ENCODE measurements at regions not wholly inside any gene's neighbourhood (a gene's known extent, or its start where the extent isn't known, plus 50 kb on each side); places are given as distances from the start of the nearest gene placed in this dataset.
"Not testable (repeated sequence)": the region's sequence is repeated elsewhere in the genome, so short reads cannot be mapped to it uniquely, and the experiment has no call there.

DNA sequence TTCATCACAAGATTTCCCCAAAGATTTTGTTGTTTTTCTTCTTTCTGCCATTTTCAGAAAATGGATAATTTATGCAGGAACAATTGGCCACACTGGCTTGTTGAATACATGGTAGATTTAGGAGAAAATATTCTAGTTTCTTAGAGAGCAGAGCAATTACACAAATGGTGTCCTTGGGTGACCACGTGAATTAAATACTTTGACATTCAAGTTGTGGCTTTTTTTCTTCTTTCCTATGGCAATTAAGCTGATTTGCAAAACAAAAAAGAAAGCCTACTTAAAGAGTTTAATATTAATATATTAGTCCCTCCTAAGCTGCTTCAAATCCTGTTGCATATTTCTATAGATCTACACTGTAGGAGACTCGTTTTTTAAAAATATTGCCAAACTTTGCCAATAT lies 133.0 kb upstream of the HTR2C start:
- no peak for DNase-seq (ENCODE audit: low spot score)

DNA sequence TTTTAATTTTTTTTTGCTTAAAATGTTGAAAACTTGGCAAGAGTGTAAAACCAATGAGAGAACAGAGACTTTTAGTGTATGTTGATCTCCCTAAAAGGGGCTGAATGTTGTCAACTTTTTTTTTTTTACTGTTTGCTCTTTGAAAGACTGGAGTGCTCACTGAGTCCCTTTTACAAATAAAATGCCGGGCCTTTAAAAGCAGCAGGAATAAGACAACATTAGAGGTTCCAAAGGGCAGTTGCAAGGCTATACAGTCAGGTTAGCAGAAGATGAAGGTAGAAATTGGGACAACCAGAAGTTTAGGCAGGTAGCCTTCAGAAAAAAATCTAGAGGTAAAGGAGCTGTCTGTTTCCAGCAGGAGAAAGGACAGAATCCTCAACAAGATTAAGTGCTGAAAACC lies 132.5 kb upstream of the HTR2C start:
- no peak for DNase-seq (ENCODE audit: low spot score)

DNA sequence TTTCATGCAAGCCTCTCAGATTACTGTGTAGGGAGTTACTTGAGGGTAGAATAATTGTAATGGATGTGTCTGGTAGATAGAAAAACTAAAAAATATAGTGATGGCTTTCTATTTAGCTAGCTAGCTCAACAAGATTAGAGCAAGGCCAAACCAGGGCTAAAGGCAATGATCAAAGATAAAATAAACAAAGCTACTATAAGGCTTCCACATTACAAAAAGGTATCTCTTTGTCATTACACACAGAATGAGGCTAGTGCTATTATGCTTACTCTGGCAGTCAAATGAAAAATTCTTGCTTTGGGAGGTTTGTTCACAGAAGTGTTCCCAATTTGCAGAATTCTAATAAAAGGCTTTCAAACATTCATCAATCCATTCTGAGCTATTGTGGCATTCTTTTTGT lies 121.6 kb upstream of the HTR2C start:
- DNase-seq (ENCODE audit: low spot score): no peak

DNA sequence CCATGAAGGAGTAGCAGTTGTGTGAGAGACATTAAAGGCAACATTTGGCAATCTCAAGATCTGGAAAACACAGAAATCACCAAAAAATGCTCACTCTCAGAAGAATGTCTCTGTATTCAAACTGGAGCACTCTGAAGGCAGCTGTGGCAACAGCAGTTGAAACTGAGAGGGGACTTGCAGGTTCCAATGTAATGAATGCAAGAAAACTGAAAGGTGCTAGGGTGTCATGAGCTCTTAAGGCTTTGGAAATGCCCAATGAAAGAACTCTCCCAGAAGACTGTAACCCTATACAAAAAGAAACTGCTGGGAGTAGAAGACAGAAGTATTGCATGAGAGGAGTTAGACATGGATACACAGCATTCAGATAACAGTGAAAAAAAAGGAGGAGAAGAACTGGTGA lies 118.2 kb upstream of the HTR2C start:
- no peak for DNase-seq (ENCODE audit: low spot score)

DNA sequence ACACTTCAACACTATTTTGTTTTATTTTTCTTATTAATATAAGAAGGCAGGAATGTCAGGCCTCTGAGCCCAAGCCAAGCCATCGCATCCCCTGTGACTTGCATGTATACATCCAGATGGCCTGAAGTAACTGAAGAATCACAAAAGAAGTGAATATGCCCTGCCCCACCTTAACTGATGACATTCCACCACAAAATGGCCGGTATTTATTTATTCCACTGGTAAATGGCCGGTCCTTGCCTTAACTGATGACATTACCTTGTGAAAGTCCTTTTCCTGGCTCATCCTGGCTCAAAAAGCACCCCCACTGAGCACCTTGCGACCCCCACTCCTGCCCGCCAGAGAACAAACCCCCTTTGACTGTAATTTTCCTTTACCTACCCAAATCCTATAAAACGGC lies 111.9 kb upstream of the HTR2C start:
- not testable (repeated sequence) for DNase-seq (ENCODE audit: low spot score)

DNA sequence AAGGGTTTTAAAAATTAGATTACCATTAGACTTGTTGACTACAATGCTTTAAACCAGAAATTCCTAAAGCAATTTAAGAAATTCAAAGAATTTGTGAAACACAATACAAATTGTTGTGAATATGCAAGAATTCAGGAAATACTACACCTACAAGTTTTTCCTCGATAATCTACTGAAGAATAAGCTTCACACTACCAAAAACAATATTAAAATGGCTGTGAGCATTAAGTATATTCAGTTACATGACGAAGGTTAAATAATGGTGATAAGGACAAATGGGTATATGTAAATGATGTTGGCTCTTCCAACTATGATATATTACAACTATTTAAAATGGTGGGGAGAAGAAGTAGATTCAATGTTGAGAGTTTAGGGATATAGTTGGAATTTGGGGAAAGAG lies 111.1 kb upstream of the HTR2C start:
- DNase-seq (ENCODE audit: low spot score): no peak

DNA sequence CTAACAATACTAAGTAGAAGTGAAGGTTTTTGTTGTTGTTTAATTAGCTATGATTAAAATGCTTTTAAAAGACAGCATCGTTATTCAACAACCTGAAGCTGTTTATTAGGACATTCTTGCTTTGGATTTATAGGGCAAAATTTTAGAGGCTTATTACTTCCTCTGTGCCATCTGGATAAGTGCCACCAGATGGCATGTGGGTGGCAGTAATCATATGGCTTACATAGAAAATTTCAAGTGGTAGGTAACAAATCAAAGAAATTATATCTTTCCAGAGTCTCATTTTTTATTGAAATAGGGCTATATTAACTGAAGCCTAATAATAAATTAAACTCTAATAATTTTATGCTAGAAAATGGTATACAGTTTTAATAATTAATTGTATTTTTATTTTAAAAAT lies 83.3 kb upstream of the HTR2C start:
- no peak for DNase-seq (ENCODE audit: low spot score)

DNA sequence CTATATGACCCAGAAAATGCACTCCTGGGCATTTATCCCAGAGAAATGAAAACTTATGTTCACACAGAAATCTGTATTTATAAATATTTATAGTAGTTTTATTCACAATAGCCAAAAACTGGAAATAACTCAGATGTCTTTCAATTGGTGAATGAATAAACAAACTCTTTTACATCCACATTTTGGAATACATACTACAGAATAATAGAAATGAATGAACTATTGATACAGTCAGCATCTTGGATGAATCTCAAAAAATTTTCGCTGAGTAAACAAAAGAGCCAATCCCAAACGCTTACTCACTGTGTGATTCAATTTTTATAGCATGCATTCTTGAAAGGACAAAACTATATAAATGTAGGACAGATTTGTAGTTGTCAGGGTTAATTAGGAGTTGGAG lies 75.1 kb upstream of the HTR2C start:
- peak; percentile 31 for DNase-seq (ENCODE audit: low spot score)

DNA sequence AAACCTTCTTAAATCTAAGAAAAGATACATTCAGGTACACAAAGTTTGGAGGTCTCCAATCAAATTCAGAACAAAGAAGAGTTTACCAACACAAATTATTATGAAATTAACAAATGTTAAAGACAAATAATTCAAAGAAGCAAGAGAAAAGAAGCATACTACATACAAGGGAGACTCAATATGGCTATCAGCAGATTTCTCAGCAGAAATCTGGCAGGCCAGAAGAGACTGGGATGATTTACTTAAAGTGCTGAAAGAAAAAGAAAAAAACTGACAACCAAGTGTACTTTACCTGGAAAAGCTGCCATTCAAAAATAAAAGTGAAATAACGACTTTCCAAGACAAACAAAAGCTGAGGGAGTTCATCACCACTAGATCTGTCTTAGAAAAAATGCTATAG lies 64.4 kb upstream of the HTR2C start:
- DNase-seq (ENCODE audit: low spot score): no peak

DNA sequence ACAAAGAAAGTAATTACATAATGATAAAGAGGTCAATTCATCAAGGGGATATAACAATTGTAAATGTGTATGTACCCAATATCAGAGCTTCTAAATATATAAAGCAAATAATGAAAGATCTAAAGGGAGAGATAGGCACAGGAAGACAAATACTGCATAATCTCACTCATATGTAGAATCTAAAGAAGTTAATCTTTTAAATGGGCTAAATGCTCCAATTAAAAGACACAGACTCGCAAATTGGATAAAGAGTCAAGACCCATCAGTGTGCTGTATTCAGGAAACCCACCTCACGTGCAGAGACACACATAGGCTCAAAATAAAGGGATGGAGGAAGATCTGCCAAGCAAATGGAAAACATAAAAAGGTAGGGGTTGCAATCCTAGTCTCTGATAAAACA lies 63.2 kb upstream of the HTR2C start:
- not testable (repeated sequence) for DNase-seq (ENCODE audit: low spot score)

DNA sequence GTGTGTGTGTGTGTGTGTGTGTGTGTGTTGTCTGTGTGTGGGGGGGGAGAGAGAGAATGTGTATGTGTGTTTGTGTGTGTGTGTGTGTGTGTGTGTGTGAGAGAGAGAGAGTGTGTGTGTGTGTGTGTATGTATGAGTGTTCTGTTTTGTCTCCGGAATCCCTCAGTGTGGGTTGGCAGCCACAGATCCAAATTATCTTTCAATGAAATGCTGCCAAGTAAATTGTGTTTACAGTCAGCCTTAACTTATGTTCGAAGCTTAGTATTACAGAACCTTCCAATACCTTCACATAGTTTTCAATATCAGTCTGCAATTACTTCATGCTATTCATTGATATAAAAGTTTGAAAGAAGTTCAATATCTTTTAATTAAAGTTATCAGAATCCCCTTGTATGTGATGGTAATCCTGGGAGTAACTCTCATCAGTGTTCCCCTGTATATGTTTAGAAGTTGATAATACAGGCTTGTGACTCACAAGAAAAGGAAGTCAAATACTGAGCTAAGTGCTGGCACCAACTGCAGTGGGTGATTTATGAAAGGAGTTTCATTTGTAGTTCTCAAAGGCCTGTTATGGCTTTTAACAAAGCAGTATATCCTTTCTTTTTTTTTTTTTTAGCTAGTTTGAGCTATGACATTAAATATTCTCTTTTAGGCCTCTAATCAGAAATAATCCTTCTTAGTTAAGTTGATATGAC lies 51.6 kb upstream of the HTR2C start:
- DNase-seq (ENCODE audit: low spot score): peak; percentile 32
